ENCODE measurements at regions not wholly inside any gene's neighbourhood (a gene's known extent, or its start where the extent isn't known, plus 50 kb on each side); places are given as distances from the start of the nearest gene placed in this dataset.
"Not testable (repeated sequence)": the region's sequence is repeated elsewhere in the genome, so short reads cannot be mapped to it uniquely, and the experiment has no call there.

- DNase-seq: no peak
These were observed 128.2 kb downstream of the PPIAL4G start for GRCh38 chr1:148354913-148355308.

GRCh38 chr1:148354284-148354912 lies 128.7 kb downstream of the PPIAL4G start:
- DNase-seq: no peak

- DNase-seq: no peak
These were observed 129.4 kb downstream of the PPIAL4G start for GRCh38 chr1:148353461-148354283.

- no peak for DNase-seq
These were observed 130.5 kb downstream of the PPIAL4G start for GRCh38 chr1:148352470-148353053.

DNA sequence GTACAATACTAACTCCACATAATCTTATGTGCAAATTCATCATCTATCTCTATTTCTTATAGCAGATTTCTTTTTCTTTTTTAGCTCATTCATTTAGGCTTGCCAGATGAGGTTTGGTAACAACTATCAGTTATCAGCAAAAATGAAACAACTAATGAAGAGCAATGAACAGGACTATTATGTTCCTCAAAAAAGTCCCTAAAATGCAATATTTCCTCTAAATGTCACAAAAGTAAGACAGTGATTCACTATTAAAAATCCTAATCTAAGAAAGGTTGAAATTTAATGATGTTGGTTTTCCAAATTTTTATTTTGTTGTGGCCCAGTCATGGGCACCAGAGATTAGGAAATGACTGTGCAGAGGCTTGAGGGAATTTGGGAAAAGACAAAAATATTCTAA lies 135.3 kb downstream of the PPIAL4G start:
- no peak for DNase-seq

DNA sequence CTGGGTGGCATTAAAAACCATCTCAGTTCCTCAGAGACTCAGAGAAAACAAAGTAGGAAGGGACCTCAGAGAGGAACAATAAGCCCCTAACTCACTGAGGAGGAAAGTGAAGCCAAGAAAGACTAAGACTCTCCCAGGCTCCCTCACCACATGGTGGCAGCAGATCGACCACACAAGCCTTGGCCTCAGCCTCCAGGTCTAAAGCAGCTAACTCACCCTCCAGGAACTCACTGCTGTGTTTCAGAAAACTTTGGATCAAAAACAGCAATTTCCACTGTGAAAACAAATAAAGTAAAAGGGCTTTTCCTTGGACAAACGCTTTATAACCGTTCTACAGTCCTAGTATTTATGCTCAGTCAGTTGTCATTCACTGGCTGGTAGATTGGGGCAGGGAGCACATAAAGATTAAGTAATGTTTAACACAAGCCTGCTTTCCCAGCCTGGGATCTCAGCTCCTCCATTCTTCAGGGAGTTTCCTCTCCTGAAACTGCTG lies 137.4 kb downstream of the PPIAL4G start:
- not testable (repeated sequence) for DNase-seq

DNA sequence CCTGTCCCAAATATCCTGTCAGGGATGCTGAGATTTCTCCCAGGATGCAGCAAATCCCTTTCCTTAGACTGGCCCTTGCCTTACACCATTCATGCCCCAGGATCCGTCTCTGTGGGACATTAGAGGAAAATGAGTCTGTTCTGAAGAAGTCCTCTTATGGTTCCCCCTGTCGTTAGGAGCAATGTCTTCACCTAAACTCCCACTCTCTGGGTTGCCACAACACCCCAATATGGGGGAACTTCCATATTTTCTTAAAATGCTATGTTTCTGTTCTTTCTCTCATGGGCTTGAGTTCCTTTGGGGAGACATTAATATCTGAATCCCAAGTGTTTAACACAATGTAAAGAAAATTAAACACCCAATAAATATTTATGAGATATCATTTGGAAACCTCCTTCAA lies 138.5 kb downstream of the PPIAL4G start:
- not testable (repeated sequence) for DNase-seq

DNA sequence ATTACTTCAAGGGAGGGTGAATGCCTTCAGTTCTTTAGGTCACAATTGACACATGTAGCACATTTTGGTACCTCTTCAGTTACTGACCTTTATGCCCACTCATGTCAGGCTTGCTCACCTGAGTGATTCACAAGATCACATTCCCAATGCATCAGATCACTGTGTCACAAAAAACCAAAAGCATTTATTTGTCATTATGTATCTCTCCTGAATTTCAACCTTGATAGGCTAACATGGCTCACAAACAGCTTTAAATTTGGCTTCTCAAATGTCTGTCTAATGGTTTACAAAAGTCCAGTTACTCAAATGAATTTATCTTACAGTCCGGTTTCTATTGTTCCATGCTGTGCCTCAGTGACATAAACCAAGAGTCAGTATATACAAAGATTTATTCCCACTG lies 141.4 kb downstream of the PPIAL4G start:
- DNase-seq: not testable (repeated sequence)

DNA sequence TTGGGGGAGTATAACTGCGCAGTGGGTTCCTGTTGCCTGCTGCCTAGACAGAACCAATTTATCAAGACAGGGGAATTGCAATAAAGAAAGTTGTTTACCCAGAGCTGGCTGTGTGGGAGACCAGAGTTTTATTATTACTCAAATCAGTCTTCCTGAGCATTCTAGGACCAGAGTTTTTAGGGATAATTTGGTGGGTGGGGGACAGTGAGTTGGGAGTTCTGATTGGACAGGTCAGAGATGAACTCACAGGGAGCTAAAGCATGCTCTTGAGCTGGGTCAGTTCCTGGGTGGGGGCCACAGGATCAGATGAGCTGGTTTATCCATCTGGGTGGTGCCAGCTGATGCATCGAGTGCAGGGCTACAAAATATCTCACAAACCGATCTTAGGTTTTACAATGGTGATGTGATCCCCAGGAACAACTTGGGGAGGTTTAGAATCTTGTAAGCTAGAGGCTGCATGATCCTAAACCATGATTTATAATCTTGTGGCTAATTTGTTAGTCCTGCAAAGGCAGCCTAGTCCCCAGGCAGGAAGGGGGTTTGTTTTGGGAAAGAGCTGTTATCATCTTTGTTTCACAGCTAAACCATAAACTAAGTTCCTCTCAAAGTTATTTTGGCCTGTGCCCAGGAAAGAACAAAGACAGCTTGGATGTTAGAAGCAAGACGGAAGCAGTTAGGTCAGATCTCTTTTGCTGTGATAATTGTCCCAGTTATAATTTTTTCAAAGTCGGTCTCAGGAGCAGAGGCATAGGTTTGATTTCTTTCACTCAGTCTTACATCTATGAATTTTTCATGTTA lies 146.8 kb downstream of the PPIAL4G start:
- DNase-seq: not testable (repeated sequence)

DNA sequence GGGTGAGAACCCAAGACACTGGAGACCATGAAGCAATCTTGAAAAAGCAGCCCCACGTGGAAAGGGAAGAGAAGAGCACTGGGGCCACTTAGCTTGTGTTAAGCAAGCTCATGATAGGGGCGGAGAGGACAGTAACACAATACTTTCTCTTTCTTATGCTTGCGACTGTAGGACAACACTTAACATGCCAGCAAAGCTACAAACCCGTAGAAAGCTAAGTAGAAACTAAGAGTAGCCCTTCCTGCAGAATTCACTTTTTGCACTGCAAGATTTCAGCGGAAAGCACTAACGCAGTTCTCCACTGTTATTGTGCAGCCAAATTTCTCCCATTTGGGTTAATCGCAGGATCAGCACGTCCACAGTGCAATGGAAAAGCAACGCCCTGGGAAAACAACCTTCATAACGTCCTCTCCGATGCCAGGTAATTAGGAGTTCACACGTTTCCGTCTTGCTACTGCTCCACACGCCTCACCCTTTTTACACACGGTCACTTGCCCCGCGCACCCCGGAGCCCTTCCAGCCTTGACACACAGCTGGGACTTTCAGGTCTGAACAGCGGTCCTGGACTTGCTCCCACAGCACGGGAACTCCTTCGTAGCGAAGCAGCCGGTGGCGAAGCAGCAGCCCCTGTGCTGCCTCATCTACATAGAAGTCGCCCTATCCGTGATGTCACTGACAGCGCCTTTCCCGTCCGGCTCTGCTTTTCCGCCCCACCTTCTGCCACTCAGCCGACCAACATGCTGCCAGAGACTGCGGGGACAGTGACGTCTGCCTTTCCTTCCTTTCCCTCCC lies 148.6 kb downstream of the PPIAL4G start:
- peak; percentile 51 for DNase-seq

DNA sequence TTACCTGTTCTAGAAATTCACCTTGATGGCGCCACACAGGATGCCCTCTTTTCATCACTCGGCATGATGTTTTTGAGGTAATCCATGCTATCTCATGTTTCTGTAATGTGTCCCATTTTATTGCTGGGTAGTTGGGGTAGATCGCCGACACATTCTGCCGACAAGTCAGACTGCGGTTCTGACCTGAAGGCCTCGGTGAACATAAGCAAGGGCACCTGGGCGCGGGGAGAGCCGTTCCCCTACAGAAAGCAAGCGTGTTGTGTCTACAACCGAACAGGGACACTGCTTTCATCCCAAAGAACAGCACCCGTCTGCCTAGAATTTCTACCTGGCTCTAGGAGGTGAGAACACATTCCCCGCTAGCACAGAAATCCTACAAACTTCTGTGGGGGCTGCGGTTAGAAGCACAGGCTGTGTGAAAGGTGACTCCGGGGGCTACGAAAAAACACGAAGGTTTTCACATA lies 149.2 kb downstream of the PPIAL4G start:
- no peak for DNase-seq

DNA sequence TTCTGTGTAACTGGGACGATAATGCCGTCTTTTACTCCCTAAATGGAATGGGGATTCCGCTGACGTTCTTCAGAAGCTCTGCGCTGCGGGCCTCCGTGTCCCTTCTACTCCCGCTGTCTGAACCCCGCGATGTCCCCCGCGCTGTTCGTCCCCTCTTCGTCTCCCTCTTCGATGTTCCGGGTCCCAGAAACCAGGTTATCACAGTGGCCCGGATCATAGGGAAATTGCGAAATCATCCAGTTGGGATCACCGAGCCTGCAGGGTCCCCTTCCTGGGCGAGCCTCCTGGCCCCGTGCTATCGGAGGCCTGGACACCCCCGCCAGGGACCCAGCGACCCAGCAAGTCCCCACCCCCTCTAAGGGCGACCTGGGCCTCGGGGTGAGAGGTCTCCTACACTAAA lies 154.2 kb downstream of the PPIAL4G start:
- no peak for DNase-seq

DNA sequence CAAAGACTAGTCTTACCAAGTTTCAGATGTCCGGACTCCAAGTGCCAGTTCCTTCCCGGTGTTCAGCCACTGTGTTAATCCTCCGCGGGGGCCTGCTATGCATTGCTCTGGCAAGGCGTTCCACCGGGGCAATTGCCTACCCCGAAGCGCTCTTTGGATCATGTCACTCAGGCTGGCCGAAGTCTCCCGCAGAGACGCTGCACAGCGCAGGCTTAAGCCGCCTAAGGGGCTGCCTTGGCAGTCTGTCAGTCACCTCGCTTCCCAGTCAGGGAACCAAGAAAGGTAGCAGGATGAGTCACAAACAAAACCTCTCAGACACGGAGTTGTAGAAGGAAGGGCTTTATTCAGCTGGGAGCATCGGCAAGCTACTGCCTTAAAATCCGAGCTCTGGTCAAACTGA lies 158.1 kb downstream of the PPIAL4G start:
- not testable (repeated sequence) for DNase-seq

- DNase-seq: not testable (repeated sequence)
These were observed 158.6 kb downstream of the PPIAL4G start for GRCh38 chr1:148324465-148324864.

GRCh38 chr1:148320079-148320478 lies 163.0 kb downstream of the PPIAL4G start:
- DNase-seq: not testable (repeated sequence)

DNA sequence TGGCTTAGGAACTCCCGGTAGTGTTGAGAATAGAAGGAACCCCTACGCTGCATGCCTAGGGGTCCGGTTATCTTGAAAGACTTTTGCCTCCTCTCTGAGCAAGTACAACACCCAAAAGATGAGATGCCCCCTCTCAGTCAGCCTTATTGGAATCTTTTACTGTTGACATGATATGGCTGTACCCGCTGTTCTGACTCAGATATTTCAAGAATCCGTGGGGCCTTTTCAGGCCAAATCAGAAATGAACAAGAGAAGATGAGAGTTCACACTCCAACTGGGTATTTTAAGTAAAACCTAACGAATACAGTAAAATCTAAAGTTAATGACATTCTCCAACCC lies 164.2 kb downstream of the PPIAL4G start:
- no peak for DNase-seq

DNA sequence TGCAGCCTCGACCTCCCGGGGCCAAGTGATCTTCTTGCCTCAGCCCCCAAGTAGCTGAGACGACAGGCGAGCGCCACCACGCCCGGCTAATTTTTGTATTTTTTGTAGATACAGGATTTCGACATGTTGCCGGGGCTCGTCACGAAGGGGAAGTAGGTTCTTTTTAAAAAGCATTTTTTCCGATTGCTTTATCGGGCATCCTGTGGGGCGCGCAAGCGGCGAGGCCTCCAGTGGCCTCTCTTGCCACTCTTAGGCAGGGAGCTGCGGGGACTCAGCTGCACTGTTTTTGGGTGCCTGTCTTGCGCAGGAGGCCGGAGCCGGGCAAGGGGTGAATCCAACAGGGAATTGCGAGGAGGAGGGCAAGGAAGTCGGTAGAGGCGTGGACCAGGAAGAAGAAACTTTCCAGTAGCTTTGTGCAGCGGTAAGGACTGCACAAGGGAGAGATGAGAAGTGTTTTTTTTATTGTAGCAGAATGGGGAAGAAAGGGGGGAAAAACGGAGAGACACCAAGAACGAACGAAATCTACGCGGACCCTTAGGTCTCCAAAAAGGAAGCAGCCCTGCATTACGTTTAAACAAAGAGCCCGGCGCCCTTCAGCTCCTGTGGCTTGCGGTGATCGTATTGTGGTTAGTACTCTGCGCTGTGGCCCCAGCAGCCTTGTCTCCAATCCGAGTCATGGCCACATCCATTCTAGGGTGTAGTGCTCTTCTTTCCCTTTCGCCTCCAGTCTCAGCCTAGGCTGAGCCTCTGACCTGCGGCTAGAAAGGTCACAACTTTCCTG lies 164.8 kb downstream of the PPIAL4G start:
- DNase-seq: no peak

- DNase-seq: no peak
These were observed 165.4 kb upstream of the NBPF11 start for GRCh38 chr1:148317288-148317985.

DNA sequence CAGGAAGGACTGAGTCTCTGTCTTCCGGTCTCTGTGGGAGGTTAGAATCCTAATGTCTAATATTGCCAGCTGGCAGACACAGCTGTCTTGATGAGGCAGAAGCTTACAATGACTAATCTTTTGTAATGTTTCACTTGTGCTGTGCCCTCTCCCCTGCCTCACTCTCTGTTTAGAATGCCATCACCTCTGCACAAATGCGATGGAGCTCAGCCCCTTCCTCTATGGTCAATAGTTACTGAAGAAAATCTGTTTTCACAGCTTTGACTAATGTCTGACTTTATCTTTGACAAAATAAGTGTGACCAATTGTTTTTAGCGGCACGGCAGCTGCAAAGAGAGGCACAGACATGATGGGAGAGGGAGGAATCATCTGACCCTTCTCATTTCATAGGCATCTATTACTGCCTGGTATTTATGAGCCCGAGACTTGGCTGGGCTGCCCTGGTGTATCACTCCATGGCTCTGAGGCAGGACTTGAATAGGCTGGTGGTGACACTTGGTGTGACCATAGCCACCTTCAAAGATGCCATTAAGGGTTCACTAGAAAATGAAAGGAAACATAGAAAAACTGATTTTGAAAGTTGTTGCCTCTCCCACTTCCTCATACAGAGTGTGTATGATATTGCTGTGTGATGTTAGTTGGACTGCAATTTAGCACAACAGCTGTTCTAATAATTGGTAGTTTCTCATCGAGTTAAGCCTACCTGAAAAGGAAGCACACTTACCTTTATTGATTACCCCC lies 163.2 kb upstream of the NBPF11 start:
- DNase-seq: no peak

DNA sequence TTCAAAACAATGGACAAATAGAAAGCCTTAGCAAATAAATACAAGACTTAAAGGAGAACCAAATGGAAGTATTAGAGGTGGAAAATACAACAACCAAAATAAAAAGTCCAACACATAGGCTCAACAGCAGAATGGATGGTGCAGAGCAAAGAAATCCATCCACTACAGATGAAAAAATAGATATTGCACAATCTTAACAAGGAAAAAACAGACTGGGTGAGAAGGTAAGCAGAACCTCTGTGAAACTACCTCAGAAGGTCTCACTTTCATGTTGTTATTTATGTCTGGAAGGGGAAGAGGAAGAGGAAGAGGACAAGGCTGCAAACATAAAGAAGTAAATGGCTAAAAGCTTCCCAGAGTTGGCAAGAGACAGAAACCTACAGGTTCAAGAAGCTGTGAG lies 158.7 kb upstream of the NBPF11 start:
- DNase-seq: no peak
